Panc1 (cell line): ENCODE measurements at regions not wholly inside any gene's neighbourhood (a gene's known extent, or its start where the extent isn't known, plus 50 kb on each side); places are given as distances from the start of the nearest gene placed in this dataset.

Experiments used
- POLR2AphosphoS5 ChIP-seq: IDR thresholded peaks from 2 replicates; pipeline ENCODE4 v1.6.1; 2012; ENCODE audit warnings: mild to moderate bottlenecking, low read depth, low read length, moderate library complexity
- TCF7L2 ChIP-seq: IDR thresholded peaks from 2 replicates; pipeline ENCODE4 v1.6.1; 2011; ENCODE audit warnings: mild to moderate bottlenecking, low read depth, low read length, inconsistent platforms
- TF ChIP-seq, protein P1 (sequence below): fragments of 450-650 bp; IDR thresholded peaks from 2 replicates; pipeline ENCODE4 v1.5.1; 2017; ENCODE audit warnings: mild to moderate bottlenecking
- TF ChIP-seq, protein P2 (sequence below), 2 experiments: IDR thresholded peaks; 2 replicates each; pipeline ENCODE4 v1.6.1; 2011 to 2012; ENCODE audit warnings: low read depth in 2 of 2, control low read depth in 1 of 2, low read length in 1 of 2, mild to moderate bottlenecking in 1 of 2, moderate library complexity in 1 of 2; ENCODE audit not compliant: insufficient read depth in 1 of 2

- TF ChIP-seq, protein P1, sequence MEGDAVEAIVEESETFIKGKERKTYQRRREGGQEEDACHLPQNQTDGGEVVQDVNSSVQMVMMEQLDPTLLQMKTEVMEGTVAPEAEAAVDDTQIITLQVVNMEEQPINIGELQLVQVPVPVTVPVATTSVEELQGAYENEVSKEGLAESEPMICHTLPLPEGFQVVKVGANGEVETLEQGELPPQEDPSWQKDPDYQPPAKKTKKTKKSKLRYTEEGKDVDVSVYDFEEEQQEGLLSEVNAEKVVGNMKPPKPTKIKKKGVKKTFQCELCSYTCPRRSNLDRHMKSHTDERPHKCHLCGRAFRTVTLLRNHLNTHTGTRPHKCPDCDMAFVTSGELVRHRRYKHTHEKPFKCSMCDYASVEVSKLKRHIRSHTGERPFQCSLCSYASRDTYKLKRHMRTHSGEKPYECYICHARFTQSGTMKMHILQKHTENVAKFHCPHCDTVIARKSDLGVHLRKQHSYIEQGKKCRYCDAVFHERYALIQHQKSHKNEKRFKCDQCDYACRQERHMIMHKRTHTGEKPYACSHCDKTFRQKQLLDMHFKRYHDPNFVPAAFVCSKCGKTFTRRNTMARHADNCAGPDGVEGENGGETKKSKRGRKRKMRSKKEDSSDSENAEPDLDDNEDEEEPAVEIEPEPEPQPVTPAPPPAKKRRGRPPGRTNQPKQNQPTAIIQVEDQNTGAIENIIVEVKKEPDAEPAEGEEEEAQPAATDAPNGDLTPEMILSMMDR = no peak
- TF ChIP-seq POLR2AphosphoS5 (no peak), TCF7L2 (no peak)
- TF ChIP-seq, protein P2, sequence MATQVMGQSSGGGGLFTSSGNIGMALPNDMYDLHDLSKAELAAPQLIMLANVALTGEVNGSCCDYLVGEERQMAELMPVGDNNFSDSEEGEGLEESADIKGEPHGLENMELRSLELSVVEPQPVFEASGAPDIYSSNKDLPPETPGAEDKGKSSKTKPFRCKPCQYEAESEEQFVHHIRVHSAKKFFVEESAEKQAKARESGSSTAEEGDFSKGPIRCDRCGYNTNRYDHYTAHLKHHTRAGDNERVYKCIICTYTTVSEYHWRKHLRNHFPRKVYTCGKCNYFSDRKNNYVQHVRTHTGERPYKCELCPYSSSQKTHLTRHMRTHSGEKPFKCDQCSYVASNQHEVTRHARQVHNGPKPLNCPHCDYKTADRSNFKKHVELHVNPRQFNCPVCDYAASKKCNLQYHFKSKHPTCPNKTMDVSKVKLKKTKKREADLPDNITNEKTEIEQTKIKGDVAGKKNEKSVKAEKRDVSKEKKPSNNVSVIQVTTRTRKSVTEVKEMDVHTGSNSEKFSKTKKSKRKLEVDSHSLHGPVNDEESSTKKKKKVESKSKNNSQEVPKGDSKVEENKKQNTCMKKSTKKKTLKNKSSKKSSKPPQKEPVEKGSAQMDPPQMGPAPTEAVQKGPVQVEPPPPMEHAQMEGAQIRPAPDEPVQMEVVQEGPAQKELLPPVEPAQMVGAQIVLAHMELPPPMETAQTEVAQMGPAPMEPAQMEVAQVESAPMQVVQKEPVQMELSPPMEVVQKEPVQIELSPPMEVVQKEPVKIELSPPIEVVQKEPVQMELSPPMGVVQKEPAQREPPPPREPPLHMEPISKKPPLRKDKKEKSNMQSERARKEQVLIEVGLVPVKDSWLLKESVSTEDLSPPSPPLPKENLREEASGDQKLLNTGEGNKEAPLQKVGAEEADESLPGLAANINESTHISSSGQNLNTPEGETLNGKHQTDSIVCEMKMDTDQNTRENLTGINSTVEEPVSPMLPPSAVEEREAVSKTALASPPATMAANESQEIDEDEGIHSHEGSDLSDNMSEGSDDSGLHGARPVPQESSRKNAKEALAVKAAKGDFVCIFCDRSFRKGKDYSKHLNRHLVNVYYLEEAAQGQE (IDR thresholded peaks at IDR 0.05; ENCODE audit: insufficient read depth in 1 of 2, low read depth in 2 of 2, low read length in 1 of 2) = no peak
These were observed 524.8 kb downstream of the ZNF516 start for GRCh38 chr18:75970212-75970611.
